GM19372 (cell line): ENCODE measurements at regions not wholly inside any gene's neighbourhood (a gene's known extent, or its start where the extent isn't known, plus 50 kb on each side); places are given as distances from the start of the nearest gene placed in this dataset.
"Not testable (repeated sequence)": the region's sequence is repeated elsewhere in the genome, so short reads cannot be mapped to it uniquely, and the experiment has no call there.

ENCODE experiments used
- ATAC-seq: cut with Tn5 transposase; IDR thresholded peaks from one replicate; pipeline ENCODE4 v1.9.1; 2021; ENCODE audit warnings: mild to moderate bottlenecking, low read depth, moderate library complexity; ENCODE audit not compliant: unreplicated experiment

GRCh38 chr5:102068870-102069269, 227.2 kb downstream of the SLCO4C1 start:
- no peak for ATAC-seq

- ATAC-seq, result no peak
These were observed 246.6 kb downstream of the SLCO4C1 start for GRCh38 chr5:102049517-102049916.

GRCh38 chr5:102048940-102049339, 247.1 kb downstream of the SLCO4C1 start:
- ATAC-seq, result no peak

- not testable (repeated sequence) for ATAC-seq
These were observed 249.0 kb downstream of the SLCO4C1 start for GRCh38 chr5:102047073-102047472.

GRCh38 chr5:102040326-102040725, 255.8 kb downstream of the SLCO4C1 start:
- no peak for ATAC-seq

GRCh38 chr5:102036927-102037326, 259.2 kb downstream of the SLCO4C1 start:
- no peak for ATAC-seq

- no peak for ATAC-seq
These were observed 264.4 kb downstream of the SLCO4C1 start for GRCh38 chr5:102031711-102032110.

GRCh38 chr5:102018690-102019089, 277.4 kb downstream of the SLCO4C1 start:
- no peak for ATAC-seq

GRCh38 chr5:102018279-102018678, 277.8 kb downstream of the SLCO4C1 start:
- no peak for ATAC-seq

- ATAC-seq, result no peak
These were observed 281.7 kb downstream of the SLCO4C1 start for GRCh38 chr5:102014371-102014770.

GRCh38 chr5:102010644-102011043, 285.4 kb downstream of the SLCO4C1 start:
- no peak for ATAC-seq

GRCh38 chr5:101997235-101997634, 298.8 kb downstream of the SLCO4C1 start:
- ATAC-seq, result no peak

GRCh38 chr5:101995585-101995984, 300.5 kb downstream of the SLCO4C1 start:
- ATAC-seq, result no peak

GRCh38 chr5:101991486-101991885, 304.6 kb downstream of the SLCO4C1 start:
- no peak for ATAC-seq

- ATAC-seq, result no peak
These were observed 306.4 kb downstream of the SLCO4C1 start for GRCh38 chr5:101989659-101990058.

GRCh38 chr5:101977729-101978345, 318.2 kb downstream of the SLCO4C1 start:
- peak; percentile 80 for ATAC-seq

GRCh38 chr5:101976933-101977332, 319.2 kb downstream of the SLCO4C1 start:
- ATAC-seq, result no peak

- no peak for ATAC-seq
These were observed 326.3 kb downstream of the SLCO4C1 start for GRCh38 chr5:101969742-101970141.

- ATAC-seq, result no peak
These were observed 329.6 kb downstream of the SLCO4C1 start for GRCh38 chr5:101966476-101966875.

- no peak for ATAC-seq
These were observed 340.2 kb downstream of the SLCO4C1 start for GRCh38 chr5:101955891-101956290.

GRCh38 chr5:101950019-101950418, 346.1 kb downstream of the SLCO4C1 start:
- ATAC-seq, result no peak

GRCh38 chr5:101948615-101949014, 347.5 kb downstream of the SLCO4C1 start:
- no peak for ATAC-seq

- no peak for ATAC-seq
These were observed 352.3 kb downstream of the SLCO4C1 start for GRCh38 chr5:101943784-101944183.
